CD4-positive, alpha-beta T cell treated with Interleukin-2 at 100 ng/mL for 4 hours (primary cell): ENCODE measurements at regions not wholly inside any gene's neighbourhood (a gene's known extent, or its start where the extent isn't known, plus 50 kb on each side); places are given as distances from the start of the nearest gene placed in this dataset.
"Not testable (repeated sequence)": the region's sequence is repeated elsewhere in the genome, so short reads cannot be mapped to it uniquely, and the experiment has no call there.

ENCODE experiments used
- DNase-seq: peaks from one replicate; pipeline ENCODE4 v3.0.0-alpha.2; 2020; ENCODE audit warnings: low spot score

- not testable (repeated sequence) for DNase-seq
These were observed 131.9 kb downstream of the CWH43 start for GRCh38 chr4:49117951-49118350.

- DNase-seq, result not testable (repeated sequence)
These were observed 132.5 kb downstream of the CWH43 start for GRCh38 chr4:49118379-49119212.

- DNase-seq, result not testable (repeated sequence)
These were observed 133.3 kb downstream of the CWH43 start for GRCh38 chr4:49119345-49119744.

GRCh38 chr4:49120042-49120779, 134.1 kb downstream of the CWH43 start:
- DNase-seq, result peak; percentile 22

GRCh38 chr4:49120804-49121203, 134.7 kb downstream of the CWH43 start:
- DNase-seq, result peak; percentile 32

- not testable (repeated sequence) for DNase-seq
These were observed 140.4 kb downstream of the CWH43 start for GRCh38 chr4:49126443-49126842.

GRCh38 chr4:49126858-49127257, 140.8 kb downstream of the CWH43 start:
- not testable (repeated sequence) for DNase-seq

- DNase-seq, result not testable (repeated sequence)
These were observed 143.3 kb downstream of the CWH43 start for GRCh38 chr4:49129385-49129784.

GRCh38 chr4:49129870-49130269, 143.8 kb downstream of the CWH43 start:
- not testable (repeated sequence) for DNase-seq

GRCh38 chr4:49130724-49131123, 144.6 kb downstream of the CWH43 start:
- DNase-seq, result not testable (repeated sequence)

GRCh38 chr4:49137043-49137442, 151.0 kb downstream of the CWH43 start:
- not testable (repeated sequence) for DNase-seq

- DNase-seq, result not testable (repeated sequence)
These were observed 151.9 kb downstream of the CWH43 start for GRCh38 chr4:49137961-49138360.

GRCh38 chr4:49138818-49139217, 152.7 kb downstream of the CWH43 start:
- DNase-seq, result not testable (repeated sequence)

- not testable (repeated sequence) for DNase-seq
These were observed 153.4 kb downstream of the CWH43 start for GRCh38 chr4:49139513-49139912.

- DNase-seq, result not testable (repeated sequence)
These were observed 154.3 kb downstream of the CWH43 start for GRCh38 chr4:49140351-49140750.

- DNase-seq, result not testable (repeated sequence)
These were observed 155.9 kb downstream of the CWH43 start for GRCh38 chr4:49141955-49142354.

GRCh38 chr4:49147143-49147542, 161.1 kb downstream of the CWH43 start:
- not testable (repeated sequence) for DNase-seq

GRCh38 chr4:49147596-49147995, 161.5 kb downstream of the CWH43 start:
- not testable (repeated sequence) for DNase-seq

GRCh38 chr4:49149006-49149975, 163.2 kb downstream of the CWH43 start:
- DNase-seq, result not testable (repeated sequence)

GRCh38 chr4:49150351-49151083, 164.4 kb downstream of the CWH43 start:
- DNase-seq, result not testable (repeated sequence)

GRCh38 chr4:49153011-49153410, 166.9 kb downstream of the CWH43 start:
- not testable (repeated sequence) for DNase-seq
